Gastrocnemius medialis (tissue), 4 donors: ENCODE measurements at regions not wholly inside any gene's neighbourhood (a gene's known extent, or its start where the extent isn't known, plus 50 kb on each side); places are given as distances from the start of the nearest gene placed in this dataset.

Experiments
- CTCF ChIP-seq, 5 experiments: fragments of 450-650 bp in 3 of 5; fragments of 200-600 bp in 2 of 5; sonication (generic) in 2 of 5; IDR thresholded peaks in 4 of 5; conservative IDR thresholded peaks in 1 of 5; 1 replicate in 4 of 5; 2 replicates in 1 of 5; pipeline ENCODE4 v1.5.1; 2016 to 2019; ENCODE audit warnings: antibody characterized with exemption in 5 of 5, mild to moderate bottlenecking in 3 of 5, moderate library complexity in 3 of 5
- POLR2A ChIP-seq, 2 donors: fragments of 450-650 bp; IDR thresholded peaks; one replicate each; pipeline ENCODE4 v1.6.1; 2017; ENCODE audit warnings: antibody characterized with exemption in 2 of 2, mild to moderate bottlenecking in 2 of 2, moderate library complexity in 2 of 2

GRCh38 chr9:35549441-35549840, 55.6 kb upstream of the TESK1 start:
- TF ChIP-seq CTCF (IDR thresholded peaks at IDR 0.05 in 4 of 5, conservative IDR thresholded peaks at IDR 0.05 in 1 of 5) (no peak), POLR2A (IDR thresholded peaks at IDR 0.05) (no peak)
